HG02763 (cell line): ENCODE measurements at regions not wholly inside any gene's neighbourhood (a gene's known extent, or its start where the extent isn't known, plus 50 kb on each side); places are given as distances from the start of the nearest gene placed in this dataset.

ENCODE experiments used
- ATAC-seq: cut with Tn5 transposase; IDR thresholded peaks from one replicate; pipeline ENCODE4 v1.9.1; 2021; ENCODE audit warnings: mild to moderate bottlenecking, moderate library complexity; ENCODE audit not compliant: unreplicated experiment

GRCh38 chr21:35672313-35672712, 388.0 kb downstream of the SETD4 start:
- no peak for ATAC-seq

DNA sequence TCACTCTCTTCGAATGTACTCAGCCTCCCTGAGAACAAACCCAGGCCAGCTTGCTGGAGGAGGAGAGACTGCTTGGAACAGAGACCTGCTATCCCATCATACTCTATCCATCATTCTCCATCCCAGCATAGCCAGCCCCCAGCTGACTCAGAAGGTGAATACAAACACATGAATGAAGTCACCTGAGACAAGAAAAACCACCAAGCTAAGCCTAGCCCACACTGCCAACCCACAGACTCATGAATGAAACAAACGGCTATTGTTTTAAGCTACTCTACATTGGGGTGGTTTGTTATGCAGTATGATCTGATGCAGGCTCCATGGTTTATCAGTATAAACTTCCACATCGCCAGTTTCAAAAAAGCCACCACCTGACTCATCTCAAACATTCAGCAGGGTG, 395.6 kb downstream of the SETD4 start:
- no peak for ATAC-seq

DNA sequence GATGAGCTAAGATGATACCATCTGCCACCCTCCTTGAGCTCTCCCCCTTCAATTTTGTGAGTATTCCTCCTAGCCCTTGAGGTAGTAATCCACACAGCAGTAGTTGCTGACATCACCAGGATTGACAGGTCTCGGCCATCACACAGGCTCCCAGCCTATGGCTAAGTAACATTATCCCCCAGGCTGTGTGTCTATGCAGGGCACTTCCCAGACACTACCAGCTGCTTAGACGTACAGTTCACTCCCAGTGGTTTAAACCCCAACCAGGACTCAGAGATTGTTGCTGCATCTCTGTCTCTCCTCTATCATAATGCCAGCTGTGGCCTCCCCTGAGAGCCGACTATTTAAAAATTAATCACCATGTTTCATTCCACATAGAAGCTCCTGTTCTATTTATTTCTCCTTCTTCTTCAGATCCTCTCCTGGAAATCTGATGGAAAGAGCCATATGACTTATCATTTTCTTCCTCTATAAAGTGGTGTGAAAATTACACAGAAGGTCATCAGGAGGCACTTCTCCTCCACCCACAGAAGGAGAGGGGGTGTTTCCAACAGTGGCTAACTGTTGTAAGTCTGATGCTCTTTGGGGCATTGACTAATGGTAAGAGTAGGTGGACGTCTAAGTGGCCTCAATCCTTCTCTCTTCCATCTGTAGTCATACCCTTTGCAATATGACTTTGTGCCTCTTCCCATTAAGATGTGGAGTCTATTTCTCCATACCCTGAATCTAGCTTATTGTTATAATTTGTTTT, 396.3 kb downstream of the SETD4 start:
- ATAC-seq = no peak

DNA sequence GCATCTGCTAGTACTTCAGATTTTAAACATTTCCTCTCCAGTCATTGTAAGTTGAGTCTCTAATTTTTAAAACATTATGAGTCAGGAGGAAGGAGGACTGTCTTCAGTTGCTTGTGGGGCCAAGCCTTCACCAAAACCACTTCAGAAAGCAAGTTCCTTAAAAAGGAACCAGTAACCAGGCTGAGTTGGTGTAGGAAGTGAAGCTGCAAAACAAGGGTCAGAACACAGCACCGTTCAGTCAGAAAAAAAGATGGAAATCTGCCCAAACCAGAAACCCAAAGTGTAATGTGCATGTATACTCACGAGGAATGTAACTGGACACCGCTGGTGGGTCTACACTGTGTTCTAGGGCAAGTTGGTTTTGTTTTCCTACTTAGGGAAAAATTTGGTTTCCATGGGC, 402.1 kb downstream of the SETD4 start:
- no peak for ATAC-seq

GRCh38 chr21:35652872-35653271, 407.5 kb downstream of the SETD4 start:
- no peak for ATAC-seq

DNA sequence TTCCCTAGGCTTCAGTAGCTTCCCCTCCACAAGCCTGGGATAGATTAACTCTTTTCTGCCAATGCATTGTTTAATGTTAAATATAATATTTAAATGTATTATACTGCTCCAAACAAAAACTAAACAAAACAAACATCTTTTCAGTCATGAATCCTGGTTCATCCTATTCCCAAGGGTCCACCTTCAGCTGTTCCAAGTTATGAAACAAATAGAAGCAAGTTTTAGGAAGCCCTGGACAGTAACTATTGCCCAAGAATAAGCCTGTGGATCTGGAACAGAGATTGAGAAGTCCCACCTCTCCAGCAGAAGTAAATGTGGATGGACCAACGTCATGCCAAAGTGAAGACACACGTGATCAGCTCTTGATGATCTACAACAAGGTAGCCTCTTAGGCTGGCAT, 408.1 kb downstream of the SETD4 start:
- no peak for ATAC-seq

DNA sequence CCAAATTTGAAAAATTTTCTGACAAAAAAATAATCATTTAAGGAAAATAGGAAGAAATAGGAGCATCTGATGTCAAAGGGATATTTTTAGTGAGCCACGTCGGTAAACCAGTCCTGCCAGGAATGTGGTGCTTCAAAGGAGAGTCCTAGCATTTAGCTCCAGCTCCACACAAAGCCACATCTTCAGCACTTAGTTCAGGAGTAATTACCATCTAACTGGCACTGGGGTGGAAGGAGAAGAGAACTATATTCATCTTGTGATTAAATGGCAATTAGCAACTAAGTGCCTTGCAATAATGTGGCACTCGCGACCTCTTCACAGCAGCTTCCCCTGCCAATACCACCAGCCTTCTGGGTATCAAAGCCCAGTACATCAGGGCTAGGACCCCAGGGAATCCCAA, 409.1 kb downstream of the SETD4 start:
- no peak for ATAC-seq

DNA sequence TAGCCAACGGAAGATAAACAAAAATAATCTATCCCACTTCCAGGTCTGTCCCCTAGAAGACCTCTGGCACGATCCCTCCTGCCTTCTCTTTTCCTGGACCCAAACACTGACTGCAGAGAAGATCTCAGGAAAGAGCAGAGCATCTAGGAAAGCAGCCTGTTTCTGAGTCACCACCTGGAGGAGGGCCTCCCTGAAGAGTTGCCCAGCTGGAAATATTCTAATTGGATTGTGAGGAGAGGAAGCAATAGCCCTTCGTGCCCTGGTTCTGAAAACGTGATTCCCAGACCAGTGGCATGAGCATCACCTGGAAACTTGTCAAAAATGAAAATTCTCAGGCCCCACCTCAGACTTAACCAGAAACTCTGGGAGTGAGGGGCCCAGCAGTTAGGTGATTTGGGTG, 411.1 kb downstream of the SETD4 start:
- no peak for ATAC-seq

GRCh38 chr21:35648512-35648911, 411.8 kb downstream of the SETD4 start:
- no peak for ATAC-seq

GRCh38 chr21:35646606-35647005, 413.7 kb downstream of the SETD4 start:
- ATAC-seq = no peak

DNA sequence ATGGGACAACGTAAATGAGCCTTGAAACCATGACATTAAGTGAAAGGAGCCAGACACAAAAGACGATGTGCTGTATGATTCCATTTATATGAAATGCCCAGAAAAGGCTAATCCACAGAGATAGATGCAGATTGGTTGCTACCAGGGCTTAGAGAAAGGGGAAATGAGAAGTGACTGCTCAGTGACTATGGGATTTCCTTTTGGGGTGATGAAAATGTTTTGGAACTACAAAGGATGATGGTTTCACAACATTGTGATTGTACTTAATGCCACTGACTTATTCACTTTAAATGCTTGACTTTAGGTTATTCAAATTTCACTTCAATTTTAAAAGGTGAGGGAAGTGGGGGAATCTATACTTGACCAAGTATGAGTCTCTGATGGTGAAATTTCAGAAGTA, 414.3 kb downstream of the SETD4 start:
- ATAC-seq = no peak

DNA sequence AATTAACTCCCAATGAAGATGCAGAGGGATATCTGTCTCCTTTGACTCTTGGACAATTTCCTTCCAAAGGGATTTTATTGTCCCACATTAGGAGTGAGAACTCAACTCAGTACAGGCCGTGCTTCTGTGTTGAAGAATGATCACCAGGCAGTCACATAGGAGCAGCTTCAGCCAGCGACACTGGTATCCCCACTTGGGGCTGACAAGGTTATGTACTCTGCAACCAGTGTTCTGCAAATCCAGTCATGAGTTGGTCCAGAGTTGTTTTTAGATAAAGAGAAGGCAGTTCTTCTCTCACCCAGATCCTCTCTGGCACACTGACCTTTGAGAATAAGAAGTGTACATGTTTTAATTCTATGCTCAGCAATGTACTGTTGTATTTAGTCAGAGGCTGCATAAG, 415.8 kb downstream of the SETD4 start:
- no peak for ATAC-seq

GRCh38 chr21:35643176-35643575, 417.1 kb downstream of the SETD4 start:
- ATAC-seq = no peak

GRCh38 chr21:35641271-35642016, 418.9 kb downstream of the SETD4 start:
- ATAC-seq = no peak

GRCh38 chr21:35637431-35637830, 422.9 kb downstream of the SETD4 start:
- ATAC-seq = no peak

DNA sequence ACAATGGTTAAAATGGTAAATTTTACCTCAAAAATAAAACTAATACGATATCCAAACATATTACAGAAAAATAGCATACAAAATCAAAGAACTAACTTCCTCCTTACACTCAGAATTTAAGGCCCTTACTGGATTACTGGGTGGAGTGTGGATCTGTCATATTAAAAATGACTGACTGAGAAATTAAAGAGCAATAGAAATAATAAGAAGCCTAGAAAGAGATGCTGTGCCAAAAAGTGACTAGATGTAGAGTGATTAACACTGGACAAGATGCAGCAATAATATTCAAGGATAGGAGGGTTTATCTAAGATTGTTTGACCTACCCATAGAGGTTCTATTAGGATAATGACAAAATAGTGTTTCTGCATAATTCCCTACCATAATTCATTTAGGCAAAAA, 424.3 kb downstream of the SETD4 start:
- ATAC-seq = no peak

DNA sequence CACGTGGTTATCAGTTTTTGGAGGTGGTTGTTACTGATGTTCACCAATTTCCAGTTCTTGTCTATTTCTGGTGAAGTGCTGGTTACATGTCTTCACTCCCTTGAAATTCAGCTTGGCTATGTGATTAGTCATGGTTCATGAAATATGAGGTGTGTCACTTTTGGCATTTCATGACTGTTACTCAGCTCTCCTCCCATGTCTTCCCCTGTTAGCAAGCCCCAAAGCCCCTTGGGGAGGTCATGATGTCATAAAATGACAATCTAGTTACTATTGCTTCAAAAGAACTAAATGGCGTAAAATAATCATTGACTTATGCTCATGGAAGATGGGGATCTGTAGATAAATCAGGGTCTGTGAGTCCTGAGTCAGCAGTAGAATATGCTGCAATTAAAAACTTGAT, 425.1 kb downstream of the SETD4 start:
- ATAC-seq = no peak

DNA sequence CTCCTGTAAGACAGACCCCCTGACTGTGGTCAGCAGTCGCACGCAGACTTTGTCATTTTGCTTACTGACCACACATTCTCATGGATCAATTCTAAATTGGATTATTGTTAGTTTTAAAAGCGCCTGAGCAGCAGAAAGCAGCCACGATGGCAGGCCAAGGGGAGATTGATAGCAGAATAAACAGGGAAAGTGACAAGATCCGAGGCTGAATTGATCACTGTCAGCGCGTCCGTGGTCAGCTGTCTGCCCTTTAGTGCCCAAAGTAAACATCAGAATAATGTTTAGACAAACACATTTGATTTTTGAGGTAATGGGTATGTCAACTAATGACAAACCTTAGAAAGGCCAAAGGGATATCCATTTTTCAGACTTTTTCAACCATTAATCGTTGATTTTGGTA, 426.8 kb downstream of the SETD4 start:
- no peak for ATAC-seq

DNA sequence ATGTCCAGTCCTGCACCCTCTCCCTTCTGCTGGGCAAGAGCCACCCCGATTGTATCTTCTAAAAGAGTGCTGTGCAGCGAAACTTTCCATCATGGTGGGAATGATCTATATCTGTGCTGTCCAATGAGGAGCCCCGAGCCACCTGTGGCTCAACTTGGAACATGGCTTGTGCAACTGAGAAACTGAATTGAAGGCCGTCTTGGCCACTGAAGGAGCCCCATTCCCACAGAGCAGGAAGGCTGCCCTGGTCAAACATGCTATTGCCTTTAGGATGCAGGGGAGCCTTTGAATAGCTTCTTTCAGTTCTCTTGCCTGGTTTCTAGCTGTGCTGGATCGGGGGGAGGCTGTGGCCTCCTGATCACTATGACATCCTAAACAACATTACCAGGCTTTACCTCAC, 427.6 kb downstream of the SETD4 start:
- ATAC-seq = no peak

- ATAC-seq = no peak
Observed at GRCh38 chr21:35628316-35628715, 432.0 kb downstream of the SETD4 start.

GRCh38 chr21:35627462-35627861, 432.9 kb downstream of the SETD4 start:
- ATAC-seq = no peak

GRCh38 chr21:35625576-35625975, 434.8 kb downstream of the SETD4 start:
- no peak for ATAC-seq

- ATAC-seq = no peak
Observed at GRCh38 chr21:35624901-35625300, 435.4 kb downstream of the SETD4 start.
